OCI-LY7 (cell line): ENCODE measurements at regions not wholly inside any gene's neighbourhood (a gene's known extent, or its start where the extent isn't known, plus 50 kb on each side); places are given as distances from the start of the nearest gene placed in this dataset.

Source experiments
- EZH2phosphoT487 ChIP-seq: fragments of 200-600 bp; sonication (generic); IDR thresholded peaks from 2 replicates; pipeline ENCODE4 v1.6.1; 2018; ENCODE audit warnings: low read depth, borderline replicate concordance, mild to moderate bottlenecking, mixed run types, antibody characterized with exemption, low read length, moderate library complexity, mixed read lengths
- TF ChIP-seq, protein P1 (sequence below): fragments of 200-600 bp; sonication (generic); conservative IDR thresholded peaks from 2 replicates; pipeline ENCODE4 v1.5.1; 2014; ENCODE audit warnings: mild to moderate bottlenecking, antibody characterized with exemption, low read length, moderate library complexity, mixed read lengths

GRCh38 chr15:26126070-26126469 lies 262.9 kb upstream of the ATP10A start:
- TF ChIP-seq, protein P1, sequence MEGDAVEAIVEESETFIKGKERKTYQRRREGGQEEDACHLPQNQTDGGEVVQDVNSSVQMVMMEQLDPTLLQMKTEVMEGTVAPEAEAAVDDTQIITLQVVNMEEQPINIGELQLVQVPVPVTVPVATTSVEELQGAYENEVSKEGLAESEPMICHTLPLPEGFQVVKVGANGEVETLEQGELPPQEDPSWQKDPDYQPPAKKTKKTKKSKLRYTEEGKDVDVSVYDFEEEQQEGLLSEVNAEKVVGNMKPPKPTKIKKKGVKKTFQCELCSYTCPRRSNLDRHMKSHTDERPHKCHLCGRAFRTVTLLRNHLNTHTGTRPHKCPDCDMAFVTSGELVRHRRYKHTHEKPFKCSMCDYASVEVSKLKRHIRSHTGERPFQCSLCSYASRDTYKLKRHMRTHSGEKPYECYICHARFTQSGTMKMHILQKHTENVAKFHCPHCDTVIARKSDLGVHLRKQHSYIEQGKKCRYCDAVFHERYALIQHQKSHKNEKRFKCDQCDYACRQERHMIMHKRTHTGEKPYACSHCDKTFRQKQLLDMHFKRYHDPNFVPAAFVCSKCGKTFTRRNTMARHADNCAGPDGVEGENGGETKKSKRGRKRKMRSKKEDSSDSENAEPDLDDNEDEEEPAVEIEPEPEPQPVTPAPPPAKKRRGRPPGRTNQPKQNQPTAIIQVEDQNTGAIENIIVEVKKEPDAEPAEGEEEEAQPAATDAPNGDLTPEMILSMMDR: no peak
- no peak for TF ChIP-seq EZH2phosphoT487
